CD4-positive, alpha-beta T cell treated with Interleukin-12 subunit alpha and Interleukin-12 subunit beta, for 1 hour (primary cell): ENCODE measurements at regions not wholly inside any gene's neighbourhood (a gene's known extent, or its start where the extent isn't known, plus 50 kb on each side); places are given as distances from the start of the nearest gene placed in this dataset.

Experiments used
- DNase-seq: peaks from one replicate; pipeline ENCODE4 v3.0.0-alpha.2; 2020

DNA sequence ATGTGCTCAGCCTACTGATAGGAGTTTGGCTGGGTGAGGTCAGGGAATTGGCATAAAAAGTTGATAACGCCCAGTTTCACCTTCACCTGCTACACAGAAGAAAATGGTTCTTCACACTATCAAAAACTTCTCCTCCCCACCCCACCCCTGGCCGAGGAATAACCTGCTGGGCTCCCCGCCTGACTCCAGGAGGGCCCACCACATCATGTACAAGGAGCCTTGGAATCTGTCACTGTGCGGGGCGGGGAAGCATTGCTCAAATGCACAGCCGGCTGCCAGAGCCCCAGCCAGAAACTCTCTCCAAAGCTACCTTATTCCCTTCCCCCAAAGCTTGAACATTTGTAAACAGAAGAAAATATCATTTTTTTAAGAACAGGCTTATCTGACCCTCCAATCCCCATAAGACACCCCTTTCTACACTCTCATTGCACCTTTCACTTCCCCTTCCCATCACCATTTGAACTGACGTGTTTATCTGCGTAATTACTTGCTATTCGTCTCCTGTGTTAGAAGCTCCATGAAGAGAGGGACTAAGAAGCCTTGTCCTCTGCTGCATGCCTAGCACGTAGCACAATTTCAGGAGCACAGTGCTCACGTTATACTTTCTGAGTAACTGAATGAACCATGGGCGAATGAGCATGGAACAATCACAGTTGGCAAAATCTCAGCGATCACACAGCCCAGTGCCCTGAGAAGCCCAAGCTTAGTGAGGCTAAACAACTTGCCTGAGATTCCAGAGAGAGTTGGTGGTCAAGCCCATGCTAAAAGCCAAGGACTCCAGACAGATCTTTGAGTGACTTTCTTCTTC lies 82.9 kb downstream of the HES1 start:
- no peak for DNase-seq

DNA sequence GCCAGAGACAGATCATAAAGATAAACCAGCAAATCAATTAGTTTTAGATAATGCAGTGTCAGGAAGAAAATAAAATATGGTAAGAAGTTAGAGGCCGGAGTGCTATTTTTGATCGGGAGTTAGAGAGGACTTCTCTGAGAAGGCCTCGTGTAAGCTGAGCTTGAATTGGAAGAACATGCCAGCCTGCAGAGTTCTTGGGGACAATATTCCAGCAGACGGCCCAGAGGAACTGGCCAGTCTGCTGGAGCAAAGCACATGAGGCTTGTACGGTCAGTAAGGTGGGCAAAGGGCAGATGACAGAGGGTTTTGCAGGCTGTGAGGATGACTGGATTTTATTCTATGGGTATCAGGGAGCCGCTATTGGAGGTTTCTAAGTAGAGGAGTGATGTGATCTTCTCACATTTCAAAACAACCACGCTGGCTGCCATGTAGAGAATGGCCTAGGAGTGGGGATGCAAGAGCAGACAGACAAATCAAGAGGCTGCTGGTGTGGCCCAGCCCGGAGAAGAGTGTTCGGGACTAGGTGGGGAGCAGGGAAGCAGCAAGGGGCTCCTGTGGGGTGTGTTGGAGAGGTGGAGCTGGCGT lies 84.0 kb downstream of the HES1 start:
- DNase-seq: no peak

DNA sequence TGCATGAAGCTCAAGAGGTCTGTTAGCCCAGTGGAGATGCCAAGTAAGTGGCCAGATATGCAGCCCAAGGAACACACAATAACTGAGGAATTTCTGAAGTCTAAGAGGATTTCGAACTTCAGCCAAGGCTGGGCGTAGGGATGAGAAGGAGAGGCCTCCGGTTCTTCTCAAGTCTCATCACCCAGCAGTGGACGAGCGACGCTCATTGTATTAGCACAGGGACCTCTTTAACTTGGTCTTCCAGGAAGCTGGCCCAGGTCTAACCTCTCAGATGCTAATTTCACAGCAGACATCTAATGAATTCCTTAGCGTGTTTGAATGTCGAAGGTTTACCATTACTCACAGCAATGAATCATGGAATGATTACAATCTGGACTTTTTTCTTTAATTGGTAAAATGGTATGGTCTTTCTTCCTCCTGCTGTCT lies 85.0 kb downstream of the HES1 start:
- DNase-seq: no peak

DNA sequence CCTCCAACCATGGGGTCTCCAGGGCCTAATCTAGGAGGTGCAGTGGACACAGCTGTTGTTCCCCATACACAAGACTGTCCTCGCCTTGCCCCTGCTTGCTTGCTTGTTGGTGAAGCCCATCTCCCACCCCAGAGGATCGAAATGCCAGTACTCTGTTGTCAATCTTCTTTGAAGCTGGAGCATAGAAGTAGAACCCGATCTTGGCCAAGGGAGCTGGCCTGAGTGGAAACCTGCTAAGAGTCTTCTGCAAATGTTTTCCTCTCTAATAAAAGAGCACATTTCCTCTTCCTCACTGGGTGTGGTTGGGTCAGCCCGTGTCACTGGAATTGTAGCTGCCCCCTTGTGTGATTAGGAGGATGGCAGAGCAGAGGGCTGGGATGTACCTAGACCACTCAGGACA lies 85.4 kb downstream of the HES1 start:
- no peak for DNase-seq

DNA sequence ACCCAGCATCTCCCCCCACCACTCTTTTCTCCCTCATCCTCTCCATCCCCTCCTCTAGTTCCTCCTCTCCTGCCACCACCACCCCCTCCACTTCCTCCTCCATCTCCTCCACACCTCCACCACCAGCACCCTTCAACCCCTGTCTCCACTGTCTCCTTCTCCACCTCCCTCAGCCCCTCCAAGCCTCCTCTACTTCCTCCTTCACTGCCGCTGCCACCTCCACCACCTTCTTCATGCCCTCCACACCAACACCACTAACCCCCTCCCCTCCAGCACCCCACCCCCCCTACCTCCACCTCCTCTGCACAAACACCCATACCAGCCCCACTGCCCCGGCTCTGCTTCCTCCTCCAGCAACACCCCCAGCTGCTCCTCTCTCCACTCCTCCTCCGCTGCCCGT lies 88.0 kb downstream of the HES1 start:
- no peak for DNase-seq

DNA sequence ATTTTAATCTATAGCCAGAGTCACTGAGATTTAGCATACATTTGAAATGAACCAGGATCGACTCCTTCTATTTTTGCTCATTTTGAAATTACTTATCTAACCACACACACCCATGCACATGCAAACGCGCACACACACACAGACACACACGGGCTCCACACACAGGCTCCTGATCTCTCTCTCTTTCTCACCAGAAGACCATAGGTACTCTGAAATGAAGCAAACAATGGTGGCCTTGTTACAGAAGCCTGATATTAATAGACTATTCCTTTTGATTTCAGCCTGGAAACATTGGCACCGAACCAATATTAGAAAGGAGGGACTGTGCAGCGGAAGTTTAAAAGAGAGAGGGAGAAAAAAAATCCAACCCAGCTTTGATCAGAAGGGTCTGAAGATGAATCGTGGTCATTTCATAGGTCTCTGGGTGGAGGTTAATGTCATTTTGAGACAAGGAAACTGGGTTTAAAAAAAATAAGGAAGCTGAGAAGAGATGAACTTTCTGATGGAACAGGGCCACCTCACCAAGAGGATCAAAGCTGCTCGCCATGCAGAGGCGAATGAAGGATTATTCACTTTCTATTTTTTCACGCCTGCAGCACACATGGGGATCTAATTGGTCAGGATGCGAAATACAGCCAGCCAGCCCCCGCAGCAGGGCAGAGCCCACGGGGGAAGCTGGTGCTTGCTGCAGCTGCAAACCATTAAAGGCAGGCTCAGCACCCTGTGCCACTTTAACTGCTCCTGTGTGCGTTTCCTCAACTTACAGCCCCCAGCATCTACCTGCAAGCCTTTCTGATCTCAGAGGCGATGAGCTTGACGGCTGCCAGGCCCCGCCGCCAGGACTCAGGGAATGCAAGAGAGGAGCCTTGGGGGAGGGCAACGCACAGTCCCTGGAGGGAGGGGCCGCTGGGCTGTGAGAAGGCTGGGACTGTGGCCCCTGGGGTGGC lies 88.8 kb downstream of the HES1 start:
- no peak for DNase-seq

DNA sequence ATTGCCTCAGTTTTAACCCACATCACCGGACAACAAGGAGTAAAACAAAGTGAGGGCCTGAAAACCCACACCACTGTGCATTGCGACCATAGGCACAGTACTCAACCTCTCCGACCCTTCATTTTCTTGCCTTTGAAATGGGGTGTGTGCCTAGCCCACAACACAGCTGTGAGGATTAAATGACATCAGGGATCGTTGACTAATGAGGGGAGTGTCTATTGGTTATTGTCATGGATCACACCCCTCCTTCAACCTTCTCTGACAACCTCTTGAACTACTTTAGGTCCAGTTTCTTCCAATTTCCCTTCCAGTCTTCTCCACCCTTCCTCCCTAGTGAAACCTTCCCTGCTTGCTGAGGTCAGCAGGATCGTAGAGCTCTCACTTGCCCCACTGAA lies 89.5 kb downstream of the HES1 start:
- no peak for DNase-seq

DNA sequence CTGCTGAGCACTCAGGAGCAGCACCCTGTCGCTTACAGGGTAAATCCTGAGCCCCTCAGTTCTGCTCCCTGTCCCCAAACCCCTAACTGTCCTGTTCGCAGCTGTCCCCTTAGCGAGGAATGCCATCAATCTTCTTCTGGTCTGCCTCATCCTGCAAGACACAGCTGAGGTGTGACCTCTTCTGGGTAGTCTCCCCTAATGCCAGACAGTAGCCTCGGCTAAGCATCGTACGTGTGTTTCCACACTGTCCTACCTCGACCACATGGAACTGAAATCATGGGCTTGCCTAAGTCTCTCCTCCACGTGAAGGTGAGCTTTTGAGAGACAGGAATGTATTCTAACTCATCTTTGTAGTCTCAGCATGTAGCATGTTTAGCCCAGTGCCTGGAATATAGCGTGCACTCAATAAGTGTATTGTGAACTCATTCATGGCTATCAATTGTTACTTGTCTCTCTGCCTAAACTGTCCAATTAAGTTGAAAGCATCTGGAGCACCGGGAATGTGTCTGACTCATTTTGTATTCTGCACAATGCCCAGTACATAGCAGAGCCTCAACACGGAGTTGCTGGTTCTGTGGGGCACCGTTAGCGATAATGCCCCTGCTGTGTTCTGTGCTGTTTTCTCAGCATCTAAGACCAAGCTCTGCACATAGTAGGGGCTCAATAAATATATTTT lies 90.2 kb downstream of the HES1 start:
- DNase-seq: no peak

DNA sequence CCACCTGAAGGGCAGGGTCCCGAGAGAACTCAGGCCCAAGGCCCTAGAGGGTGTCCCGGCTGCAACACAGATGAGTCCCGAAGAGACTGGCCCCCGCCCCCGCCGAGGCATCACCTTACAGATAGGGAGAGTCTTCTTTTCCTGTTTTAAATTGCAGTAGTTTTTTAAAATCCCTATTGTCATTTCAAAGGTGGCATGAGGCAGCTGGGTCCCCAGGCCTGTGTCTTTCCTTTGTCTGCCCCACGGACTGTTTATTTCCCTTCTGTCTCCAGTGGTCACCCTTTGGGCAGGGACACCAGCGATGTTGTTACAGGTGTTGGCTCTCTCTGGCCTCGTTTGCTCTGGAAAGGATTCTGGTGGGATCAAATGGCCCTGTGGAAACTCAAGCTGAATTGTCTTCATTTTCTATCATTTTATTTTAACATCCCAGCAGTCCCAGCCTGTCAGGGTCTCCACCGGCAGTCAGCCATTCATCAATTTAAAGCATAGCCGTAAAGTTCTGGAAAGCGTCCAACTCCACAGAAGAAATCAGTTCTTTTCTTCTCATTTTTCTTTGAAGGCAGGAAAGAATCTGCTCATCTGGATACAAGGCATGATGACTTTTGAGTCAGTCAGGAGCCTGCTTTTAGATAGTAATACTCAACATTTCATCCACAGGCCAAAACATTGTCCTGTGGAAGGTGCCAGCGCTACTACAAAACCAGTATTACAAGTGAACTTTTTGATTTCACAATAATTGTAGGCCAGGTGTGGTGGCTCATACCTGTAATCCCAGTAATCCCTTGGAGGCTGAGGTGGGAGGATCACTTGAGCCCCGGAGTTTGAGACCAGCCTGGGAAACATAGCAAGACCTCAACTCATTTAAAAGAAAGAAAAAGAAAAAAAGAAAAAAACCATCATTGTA lies 96.2 kb downstream of the HES1 start:
- no peak for DNase-seq

DNA sequence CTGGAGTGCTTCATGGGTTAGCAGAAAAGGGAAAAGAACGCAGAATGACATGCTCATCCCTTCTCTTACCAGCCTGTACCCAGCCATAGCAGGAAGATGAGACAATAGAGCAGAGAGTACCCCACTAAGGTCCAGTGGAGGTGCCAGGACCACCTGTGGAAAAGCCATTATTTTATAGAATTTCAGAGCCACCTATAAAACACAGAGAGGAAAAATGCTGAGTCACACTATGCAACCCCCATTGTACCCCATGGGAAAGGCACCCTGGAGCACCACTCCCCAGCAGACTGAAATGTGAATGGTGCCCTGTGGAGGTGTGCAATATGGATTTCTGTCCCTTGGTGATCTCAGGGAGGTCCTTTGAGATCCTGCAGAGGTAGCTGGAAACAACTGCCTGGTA lies 97.2 kb downstream of the HES1 start:
- DNase-seq: no peak

DNA sequence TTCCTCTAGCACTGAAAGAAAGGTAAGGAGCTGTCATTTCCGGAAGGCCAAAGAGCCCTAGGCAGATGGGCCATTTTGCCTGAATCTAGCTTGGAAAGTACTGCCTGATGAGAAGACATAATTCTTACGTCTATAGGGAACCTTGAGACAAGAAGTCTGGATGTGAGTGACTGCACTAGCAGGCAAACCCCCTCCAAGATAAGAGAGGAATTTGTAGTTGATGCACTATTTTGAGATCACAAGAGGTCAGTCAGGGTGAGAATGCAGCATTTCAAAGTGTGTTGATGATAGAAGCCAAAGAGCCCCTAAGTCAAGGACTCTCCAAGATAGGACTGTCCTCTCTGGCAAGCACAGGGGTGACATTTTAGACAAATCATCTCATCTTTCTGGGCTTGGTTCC lies 99.2 kb downstream of the HES1 start:
- DNase-seq: no peak

DNA sequence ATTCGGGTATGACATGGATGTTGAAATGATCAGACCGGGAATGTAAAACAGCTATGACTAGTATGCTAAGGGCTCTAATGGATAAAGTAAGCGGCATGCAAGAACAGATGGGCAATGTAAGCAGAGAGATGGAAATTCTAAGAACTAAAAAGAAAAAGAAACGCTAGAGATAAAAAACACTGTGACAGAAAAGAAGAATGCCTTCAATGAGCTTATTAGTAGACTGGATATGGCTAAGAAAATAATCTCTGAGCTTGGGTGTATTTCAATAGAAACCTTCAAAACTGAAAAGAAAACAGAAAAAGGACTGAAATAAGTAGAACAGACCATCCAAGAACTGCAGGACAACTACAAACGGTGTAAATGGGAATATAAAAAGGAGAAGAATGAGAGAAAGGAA lies 101.2 kb downstream of the HES1 start:
- DNase-seq: no peak

DNA sequence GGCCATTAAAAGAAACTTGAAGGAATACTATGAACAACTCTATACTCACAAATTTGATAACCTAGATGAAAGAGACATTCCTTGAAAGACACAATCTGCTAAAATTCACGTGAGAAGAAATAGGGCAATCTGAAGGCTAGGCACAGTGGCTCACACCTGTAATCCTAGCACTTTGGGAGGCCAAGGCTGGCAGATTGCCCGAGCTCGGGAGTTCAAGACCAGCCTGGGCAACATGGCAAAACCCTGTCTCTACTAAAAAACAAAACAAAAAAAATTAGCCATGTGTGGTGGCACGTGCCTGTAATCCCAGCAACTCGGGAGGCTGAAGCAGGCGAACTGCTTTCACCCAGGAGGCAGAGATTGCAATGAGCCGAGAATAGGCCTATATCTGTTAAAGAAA lies 104.8 kb downstream of the HES1 start:
- no peak for DNase-seq

DNA sequence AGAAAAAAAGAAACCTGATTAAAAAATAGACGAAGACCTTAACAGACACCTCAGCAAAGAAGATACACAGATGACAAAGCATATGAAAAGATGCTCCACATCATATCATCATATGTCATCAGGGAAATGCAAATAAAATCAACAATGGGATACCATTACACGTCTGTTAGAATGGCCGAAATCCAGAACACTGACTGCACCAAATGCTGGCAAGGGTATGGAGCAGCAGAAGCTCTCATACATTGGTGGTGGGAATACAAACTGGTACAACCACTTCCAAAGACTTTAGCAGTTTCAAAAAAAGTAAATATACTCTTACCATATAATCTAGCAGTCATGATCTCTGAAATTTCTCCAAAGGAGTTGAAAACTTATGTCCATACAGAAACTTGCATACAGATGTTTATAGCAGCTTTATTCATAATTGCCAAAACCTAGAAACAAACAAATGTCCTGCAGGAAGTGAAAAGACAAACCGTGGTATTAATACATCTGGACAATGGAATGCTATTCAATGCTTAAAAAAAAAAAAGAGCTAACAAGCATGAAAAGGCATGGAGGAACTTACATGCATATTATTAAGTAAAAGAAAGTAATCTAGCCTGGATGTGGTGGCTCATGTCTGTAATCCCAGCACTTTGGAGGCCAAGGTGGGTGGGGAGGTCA lies 107.4 kb downstream of the HES1 start:
- DNase-seq: no peak

DNA sequence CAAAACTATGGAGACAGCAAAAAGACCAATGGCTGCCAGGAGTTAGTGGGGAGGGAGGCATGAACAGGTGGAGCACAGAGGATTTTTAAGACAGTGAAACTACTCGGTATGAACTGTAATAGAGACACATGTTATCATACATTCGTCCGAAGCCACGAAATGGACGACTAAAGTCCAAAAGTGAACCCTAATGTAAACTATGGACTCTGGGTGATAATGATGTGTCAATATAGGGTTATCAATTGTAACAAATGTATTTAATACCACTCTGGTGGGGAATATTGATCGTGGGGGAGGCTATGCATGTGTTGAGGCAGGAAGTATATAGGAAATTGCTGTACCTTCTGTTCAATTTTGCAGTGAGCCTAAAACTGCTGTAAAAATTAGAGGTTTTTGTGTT lies 107.0 kb downstream of the CPN2 start:
- no peak for DNase-seq

DNA sequence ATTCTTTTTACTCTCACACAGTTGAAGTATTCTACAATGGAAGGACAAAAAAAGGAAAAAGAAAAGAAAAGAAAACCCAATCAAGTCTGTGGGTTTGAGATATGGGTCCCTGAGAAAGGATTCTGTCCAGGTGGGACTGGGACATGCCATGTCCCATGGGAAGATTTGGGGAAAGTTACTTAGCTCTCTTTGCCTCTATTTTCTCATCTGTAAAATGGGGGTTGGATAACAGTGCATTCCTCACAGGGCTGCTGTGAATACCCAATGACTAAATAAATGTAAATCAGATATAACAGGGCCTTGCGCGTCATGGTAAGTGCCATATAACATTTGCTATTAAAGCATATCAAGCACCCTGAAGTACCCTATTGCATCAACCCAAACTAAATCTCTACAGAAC lies 105.7 kb downstream of the CPN2 start:
- DNase-seq: no peak

DNA sequence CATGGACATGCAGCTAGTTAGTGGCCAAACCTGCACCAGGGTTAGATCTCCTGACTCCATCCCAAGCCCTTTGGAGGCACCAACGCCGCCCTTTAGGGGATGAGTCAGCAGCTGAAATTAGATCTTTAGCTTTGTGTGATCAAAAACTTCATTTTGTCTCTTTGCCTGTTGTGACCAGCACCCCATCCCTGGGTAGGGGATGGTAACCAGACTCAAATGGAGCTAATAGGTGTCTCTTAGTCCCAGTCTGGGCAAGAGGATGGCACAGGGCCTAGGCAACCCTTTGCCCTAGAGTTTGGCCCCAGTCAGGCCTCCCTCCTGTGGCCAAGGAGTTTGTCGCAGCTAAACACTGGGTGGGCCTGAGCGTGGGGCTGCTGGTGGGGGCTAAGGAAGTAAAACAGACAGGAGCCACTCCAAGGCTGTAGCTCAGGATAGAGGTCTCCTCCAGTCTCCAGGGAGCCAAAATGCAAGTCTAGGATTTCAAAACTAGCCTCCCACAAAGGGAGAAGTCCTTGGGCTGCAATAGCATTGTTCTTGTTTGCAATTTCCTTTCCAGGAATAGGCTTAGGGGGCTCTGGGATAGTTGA lies 105.1 kb downstream of the CPN2 start:
- no peak for DNase-seq

DNA sequence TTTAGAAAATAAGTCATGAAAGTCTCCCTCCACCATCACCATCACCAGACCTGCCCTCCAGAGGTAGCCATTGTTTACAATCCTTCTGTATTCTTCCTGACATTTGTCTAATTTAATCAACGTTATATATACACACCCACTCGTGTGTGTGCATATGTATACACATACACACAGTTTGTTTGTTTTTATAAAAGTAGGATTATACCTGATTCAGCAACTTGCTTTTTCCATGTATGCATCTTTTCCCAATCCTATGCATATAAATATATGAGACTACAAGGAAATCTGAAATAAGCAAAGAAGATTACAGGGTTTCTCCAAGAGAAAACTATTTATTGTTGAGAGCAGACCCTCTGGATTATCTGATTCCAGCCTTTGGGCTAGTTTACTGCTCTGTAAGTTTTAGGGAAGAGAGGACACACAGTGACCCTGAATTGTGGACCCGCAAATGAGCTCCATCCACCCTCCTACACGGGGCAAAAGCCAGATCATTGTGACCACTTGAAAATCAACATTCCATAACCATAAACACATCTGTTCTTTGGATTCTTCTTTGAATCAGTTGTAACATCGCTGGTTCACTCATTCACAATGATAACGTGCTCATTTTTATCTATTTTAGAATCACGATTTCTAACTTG lies 104.3 kb downstream of the CPN2 start:
- DNase-seq: no peak

DNA sequence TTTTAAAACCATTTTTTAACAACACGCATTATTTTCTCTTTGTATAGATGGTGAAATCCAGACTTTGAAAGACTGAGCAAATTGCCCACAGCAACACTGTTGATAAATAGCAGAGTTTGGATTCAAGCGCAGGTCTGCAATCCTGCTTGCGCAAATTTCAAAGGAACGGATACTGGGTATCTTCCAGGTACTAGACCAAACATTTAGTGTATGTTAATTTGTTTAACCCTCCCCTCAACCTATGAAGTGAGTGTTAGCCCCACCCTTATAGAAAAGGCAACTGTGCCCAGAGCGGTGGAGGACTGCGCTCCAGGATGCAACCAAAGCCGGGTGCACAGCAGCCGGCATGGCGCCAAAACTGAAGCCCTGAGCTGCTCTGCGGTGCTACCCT lies 103.8 kb downstream of the CPN2 start:
- no peak for DNase-seq

DNA sequence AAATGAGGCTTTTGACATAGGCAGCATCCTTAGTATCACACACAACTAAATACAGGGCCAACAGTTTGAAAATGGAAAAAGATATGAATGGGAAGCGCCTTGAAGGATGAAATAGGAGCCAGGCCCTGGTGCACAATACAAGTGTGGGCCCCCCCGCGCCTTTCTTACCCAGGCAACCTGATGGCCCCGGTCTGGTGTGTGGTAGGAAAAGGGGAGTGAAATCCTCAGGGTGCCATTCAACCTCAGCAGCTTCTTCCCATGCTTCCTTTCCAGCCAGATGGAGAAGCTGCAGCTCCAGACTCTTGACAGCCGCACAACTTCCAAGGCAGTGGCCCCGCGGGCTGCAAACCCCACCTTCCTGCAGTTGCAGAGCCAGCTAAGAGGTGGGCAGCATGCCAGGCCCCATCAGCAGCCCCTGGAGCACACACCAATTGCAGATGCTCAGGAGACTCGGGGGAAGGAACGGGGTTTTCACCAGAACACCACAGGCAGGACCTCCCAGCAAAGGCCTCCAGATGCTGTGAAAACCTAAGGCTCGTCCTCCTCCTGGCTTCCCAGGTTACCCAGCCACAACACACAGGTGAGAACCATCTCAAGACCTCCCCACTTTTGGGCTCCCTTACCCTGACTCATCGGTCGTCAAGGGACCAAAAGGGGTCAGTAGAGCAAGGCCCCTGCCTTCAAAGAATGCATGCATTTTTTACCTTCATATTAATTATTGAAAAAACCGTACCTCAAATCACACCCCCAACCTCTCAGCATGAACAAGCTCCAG lies 101.6 kb downstream of the CPN2 start:
- DNase-seq: no peak
